ENCODE measurements at regions not wholly inside any gene's neighbourhood (a gene's known extent, or its start where the extent isn't known, plus 50 kb on each side); places are given as distances from the start of the nearest gene placed in this dataset.

DNA sequence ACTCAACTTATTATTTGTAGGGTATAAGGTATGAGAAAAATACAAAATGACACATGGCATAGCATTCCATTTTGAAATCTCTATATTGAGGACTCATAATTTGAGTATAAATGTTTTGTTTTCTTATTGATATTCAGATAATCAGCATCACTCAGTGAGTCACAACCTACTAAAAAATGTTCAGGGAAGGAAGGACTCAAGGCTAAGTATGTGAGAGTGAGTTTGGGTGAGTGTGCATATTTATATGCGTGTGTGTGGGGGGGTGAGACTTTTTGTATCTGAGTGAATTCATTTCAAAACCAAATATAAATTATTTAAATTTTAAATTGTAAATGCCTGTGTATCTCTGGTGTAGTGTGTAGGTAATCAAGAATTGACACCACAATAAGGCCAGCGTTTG is 87.8 kb upstream of the PRKD1 start (continued):
- TF ChIP-seq ZNF331 (CRISPR knock-in tag; IDR thresholded peaks at IDR 0.05; ENCODE audit: low read depth) (no peak), CREB1 (CRISPR knock-in tag; IDR thresholded peaks at IDR 0.05; ENCODE audit: low read depth) (no peak), EZH2 (IDR thresholded peaks at IDR 0.05; ENCODE audit: low read depth, unreplicated experiment) (no peak), EZH2phosphoT487 (IDR thresholded peaks at IDR 0.05; ENCODE audit: unreplicated experiment) (no peak), STAT1 (IDR thresholded peaks at IDR 0.05; ENCODE audit: unreplicated experiment) (no peak), NANOG (IDR thresholded peaks at IDR 0.05; ENCODE audit: borderline replicate concordance) (no peak), JUNB (IDR thresholded peaks at IDR 0.05; ENCODE audit: unreplicated experiment) (no peak), ZNF114 (CRISPR knock-in tag; IDR thresholded peaks at IDR 0.05) (no peak)
- TF ChIP-seq, protein P1, sequence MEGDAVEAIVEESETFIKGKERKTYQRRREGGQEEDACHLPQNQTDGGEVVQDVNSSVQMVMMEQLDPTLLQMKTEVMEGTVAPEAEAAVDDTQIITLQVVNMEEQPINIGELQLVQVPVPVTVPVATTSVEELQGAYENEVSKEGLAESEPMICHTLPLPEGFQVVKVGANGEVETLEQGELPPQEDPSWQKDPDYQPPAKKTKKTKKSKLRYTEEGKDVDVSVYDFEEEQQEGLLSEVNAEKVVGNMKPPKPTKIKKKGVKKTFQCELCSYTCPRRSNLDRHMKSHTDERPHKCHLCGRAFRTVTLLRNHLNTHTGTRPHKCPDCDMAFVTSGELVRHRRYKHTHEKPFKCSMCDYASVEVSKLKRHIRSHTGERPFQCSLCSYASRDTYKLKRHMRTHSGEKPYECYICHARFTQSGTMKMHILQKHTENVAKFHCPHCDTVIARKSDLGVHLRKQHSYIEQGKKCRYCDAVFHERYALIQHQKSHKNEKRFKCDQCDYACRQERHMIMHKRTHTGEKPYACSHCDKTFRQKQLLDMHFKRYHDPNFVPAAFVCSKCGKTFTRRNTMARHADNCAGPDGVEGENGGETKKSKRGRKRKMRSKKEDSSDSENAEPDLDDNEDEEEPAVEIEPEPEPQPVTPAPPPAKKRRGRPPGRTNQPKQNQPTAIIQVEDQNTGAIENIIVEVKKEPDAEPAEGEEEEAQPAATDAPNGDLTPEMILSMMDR (conservative IDR thresholded peaks at IDR 0.05; ENCODE audit: low read depth in 2 of 2) = no peak
- TF ChIP-seq, protein P2, sequence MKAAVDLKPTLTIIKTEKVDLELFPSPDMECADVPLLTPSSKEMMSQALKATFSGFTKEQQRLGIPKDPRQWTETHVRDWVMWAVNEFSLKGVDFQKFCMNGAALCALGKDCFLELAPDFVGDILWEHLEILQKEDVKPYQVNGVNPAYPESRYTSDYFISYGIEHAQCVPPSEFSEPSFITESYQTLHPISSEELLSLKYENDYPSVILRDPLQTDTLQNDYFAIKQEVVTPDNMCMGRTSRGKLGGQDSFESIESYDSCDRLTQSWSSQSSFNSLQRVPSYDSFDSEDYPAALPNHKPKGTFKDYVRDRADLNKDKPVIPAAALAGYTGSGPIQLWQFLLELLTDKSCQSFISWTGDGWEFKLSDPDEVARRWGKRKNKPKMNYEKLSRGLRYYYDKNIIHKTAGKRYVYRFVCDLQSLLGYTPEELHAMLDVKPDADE (IDR thresholded peaks at IDR 0.05) = no peak
- TF ChIP-seq, protein P3, sequence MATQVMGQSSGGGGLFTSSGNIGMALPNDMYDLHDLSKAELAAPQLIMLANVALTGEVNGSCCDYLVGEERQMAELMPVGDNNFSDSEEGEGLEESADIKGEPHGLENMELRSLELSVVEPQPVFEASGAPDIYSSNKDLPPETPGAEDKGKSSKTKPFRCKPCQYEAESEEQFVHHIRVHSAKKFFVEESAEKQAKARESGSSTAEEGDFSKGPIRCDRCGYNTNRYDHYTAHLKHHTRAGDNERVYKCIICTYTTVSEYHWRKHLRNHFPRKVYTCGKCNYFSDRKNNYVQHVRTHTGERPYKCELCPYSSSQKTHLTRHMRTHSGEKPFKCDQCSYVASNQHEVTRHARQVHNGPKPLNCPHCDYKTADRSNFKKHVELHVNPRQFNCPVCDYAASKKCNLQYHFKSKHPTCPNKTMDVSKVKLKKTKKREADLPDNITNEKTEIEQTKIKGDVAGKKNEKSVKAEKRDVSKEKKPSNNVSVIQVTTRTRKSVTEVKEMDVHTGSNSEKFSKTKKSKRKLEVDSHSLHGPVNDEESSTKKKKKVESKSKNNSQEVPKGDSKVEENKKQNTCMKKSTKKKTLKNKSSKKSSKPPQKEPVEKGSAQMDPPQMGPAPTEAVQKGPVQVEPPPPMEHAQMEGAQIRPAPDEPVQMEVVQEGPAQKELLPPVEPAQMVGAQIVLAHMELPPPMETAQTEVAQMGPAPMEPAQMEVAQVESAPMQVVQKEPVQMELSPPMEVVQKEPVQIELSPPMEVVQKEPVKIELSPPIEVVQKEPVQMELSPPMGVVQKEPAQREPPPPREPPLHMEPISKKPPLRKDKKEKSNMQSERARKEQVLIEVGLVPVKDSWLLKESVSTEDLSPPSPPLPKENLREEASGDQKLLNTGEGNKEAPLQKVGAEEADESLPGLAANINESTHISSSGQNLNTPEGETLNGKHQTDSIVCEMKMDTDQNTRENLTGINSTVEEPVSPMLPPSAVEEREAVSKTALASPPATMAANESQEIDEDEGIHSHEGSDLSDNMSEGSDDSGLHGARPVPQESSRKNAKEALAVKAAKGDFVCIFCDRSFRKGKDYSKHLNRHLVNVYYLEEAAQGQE (IDR thresholded peaks at IDR 0.05; ENCODE audit: unreplicated experiment) = no peak

DNA sequence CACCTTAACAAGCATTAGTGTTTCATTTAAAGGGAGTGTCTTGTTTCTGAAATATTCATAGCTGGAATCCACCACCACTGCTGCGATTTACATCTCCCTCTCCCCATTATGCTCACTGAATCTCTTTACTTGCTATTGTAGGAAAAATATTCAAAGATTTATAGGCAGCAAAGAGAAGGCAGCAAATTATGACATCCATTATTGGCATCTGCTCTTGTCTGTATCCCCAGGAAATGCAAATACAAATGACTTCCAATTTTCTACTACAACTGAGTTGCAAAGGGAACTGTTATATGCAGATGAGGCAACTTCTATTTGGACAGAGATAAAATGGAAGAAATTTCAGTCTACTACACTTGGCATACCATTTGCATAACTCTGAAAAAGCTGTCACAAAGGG is 88.4 kb upstream of the PRKD1 start:
- H3K27ac ChIP-seq (ENCODE audit: low read depth) = no peak overlapping the region
- Mint-ChIP-seq H3K36me3 (ENCODE audit: low read depth) (peaks cover 3% of the 10 kb centered on the region; the same call in 1 of the 3 replicates), H3K4me1 (no peaks in the 10 kb centered on the region), H3K4me3 (no peak overlapping the region), H3K27me3 (ENCODE audit: insufficient read depth, low read depth, poor library complexity) (peaks cover 2% of the 10 kb centered on the region), H3K27ac (no peak overlapping the region), H3K9me3 (peaks cover 25% of the 10 kb centered on the region)
- no peak overlapping the region for H3K4me3 ChIP-seq
- no peaks in the 10 kb centered on the region for H3K36me3 ChIP-seq (ENCODE audit: insufficient read depth)
- no peaks in the 10 kb centered on the region for H4K20me1 ChIP-seq (replicated peaks; ENCODE audit: insufficient read depth)
- no peaks in the 10 kb centered on the region for H3K79me2 ChIP-seq (replicated peaks; ENCODE audit: insufficient read depth)
- no peak overlapping the region for H3K4me2 ChIP-seq
- H2AFZ ChIP-seq = no peak overlapping the region
- no peaks in the 10 kb centered on the region for H3F3A ChIP-seq (replicated peaks; ENCODE audit: low read depth)
- DNase-seq (ENCODE audit: low spot score) (no peak), ATAC-seq (no peak)
- TF ChIP-seq, protein P3 (IDR thresholded peaks at IDR 0.05; ENCODE audit: unreplicated experiment) = no peak
- TF ChIP-seq EZH2phosphoT487 (IDR thresholded peaks at IDR 0.05; ENCODE audit: unreplicated experiment) (no peak), ZNF331 (CRISPR knock-in tag; IDR thresholded peaks at IDR 0.05; ENCODE audit: low read depth) (no peak), NANOG (IDR thresholded peaks at IDR 0.05; ENCODE audit: borderline replicate concordance) (no peak), CREB1 (CRISPR knock-in tag; IDR thresholded peaks at IDR 0.05; ENCODE audit: low read depth) (no peak)
- H3K9me2 ChIP-seq (ENCODE audit: insufficient read depth) = no peaks in the 10 kb centered on the region
- no peaks in the 10 kb centered on the region for H3K27me3 ChIP-seq (ENCODE audit: insufficient read depth)
- H3K4me1 ChIP-seq (ENCODE audit: insufficient read depth) = no peaks in the 10 kb centered on the region

Data from GM23338 (cell line).